HFFc6 (cell line): ENCODE measurements at regions not wholly inside any gene's neighbourhood (a gene's known extent, or its start where the extent isn't known, plus 50 kb on each side); places are given as distances from the start of the nearest gene placed in this dataset.
A peak's percentile ranks its signal among the peaks of the same experiment; 100 is the strongest.

Source experiments
- DNase-seq: peaks from one replicate; pipeline ENCODE4 v3.0.0-alpha.2; 2018
- H3K27ac Mint-ChIP-seq: 2 replicates; pipeline ENCODE4 v1.8.0; 2020; ENCODE audit warnings: mild to moderate bottlenecking, mixed read lengths
- H3K27me3 Mint-ChIP-seq: 2 replicates; pipeline ENCODE4 v1.8.0; 2021; ENCODE audit warnings: mild to moderate bottlenecking, moderate library complexity, mixed read lengths; ENCODE audit not compliant: insufficient read depth
- H3K36me3 Mint-ChIP-seq: 2 replicates; pipeline ENCODE4 v1.8.0; 2021; ENCODE audit warnings: low read depth, mixed read lengths
- H3K4me1 Mint-ChIP-seq: 2 replicates; pipeline ENCODE4 v1.8.0; 2020; ENCODE audit warnings: low read depth, mixed read lengths
- H3K4me3 Mint-ChIP-seq: 2 replicates; pipeline ENCODE4 v1.8.0; 2020; ENCODE audit warnings: mild to moderate bottlenecking, moderate library complexity, mixed read lengths
- H3K9me3 Mint-ChIP-seq: 2 replicates; pipeline ENCODE4 v1.8.0; 2020; ENCODE audit warnings: mild to moderate bottlenecking, mixed read lengths
- CTCF ChIP-seq: fragments of 200-600 bp; sonication (generic); IDR thresholded peaks from 2 replicates; pipeline ENCODE4 v1.5.0; 2021; ENCODE audit warnings: antibody characterized with exemption, mild to moderate bottlenecking

GRCh38 chr2:71749671-71750101, 296.3 kb downstream of the DYSF start:
- Mint-ChIP-seq H3K4me3 (peak overlapping the region; percentile 44; the same call in 1 of the 2 replicates), H3K27me3 (peaks cover 4% of the 10 kb centered on the region), H3K27ac (peak overlapping the region; percentile 36; the same call in 1 of the 2 replicates), H3K36me3 (peaks cover 9% of the 10 kb centered on the region), H3K9me3 (peaks cover 11% of the 10 kb centered on the region; the same call in 1 of the 2 replicates), H3K4me1 (peaks cover 44% of the 10 kb centered on the region)
- DNase-seq, result peak; percentile 64
- TF ChIP-seq CTCF, result no peak

- Mint-ChIP-seq H3K4me3 (no peak overlapping the region), H3K36me3 (peaks cover 14% of the 10 kb centered on the region), H3K27me3 (peaks cover 4% of the 10 kb centered on the region), H3K27ac (peak overlapping the region; percentile 56), H3K9me3 (peaks cover 15% of the 10 kb centered on the region; the same call in 1 of the 2 replicates), H3K4me1 (peaks cover 59% of the 10 kb centered on the region)
- peak; percentile 44 for DNase-seq
- TF ChIP-seq CTCF, result no peak
Measured at GRCh38 chr2:71748227-71748626, 294.9 kb downstream of the DYSF start.

- Mint-ChIP-seq H3K36me3 (peaks cover 14% of the 10 kb centered on the region), H3K27ac (peak overlapping the region; percentile 70), H3K4me1 (peaks cover 64% of the 10 kb centered on the region), H3K9me3 (peaks cover 13% of the 10 kb centered on the region; the same call in 1 of the 2 replicates), H3K27me3 (peaks cover 4% of the 10 kb centered on the region), H3K4me3 (no peak overlapping the region)
- DNase-seq, result no peak
- TF ChIP-seq CTCF, result no peak
Measured at GRCh38 chr2:71747559-71747958, 294.2 kb downstream of the DYSF start.

- no peak for TF ChIP-seq CTCF
- Mint-ChIP-seq H3K9me3 (peaks cover 8% of the 10 kb centered on the region), H3K4me1 (peaks cover 70% of the 10 kb centered on the region), H3K36me3 (peaks cover 11% of the 10 kb centered on the region), H3K4me3 (no peak overlapping the region), H3K27me3 (peaks cover 4% of the 10 kb centered on the region), H3K27ac (peak overlapping the region; percentile 80)
- peak; percentile 47 for DNase-seq
Measured at GRCh38 chr2:71746946-71747501, 293.7 kb downstream of the DYSF start.

- H3K9me3 Mint-ChIP-seq, result peaks cover 19% of the 10 kb centered on the region
- H3K27me3 Mint-ChIP-seq, result peaks cover 4% of the 10 kb centered on the region
- no peak overlapping the region for H3K4me3 Mint-ChIP-seq
- H3K4me1 Mint-ChIP-seq, result peaks cover 66% of the 10 kb centered on the region
- TF ChIP-seq CTCF, result no peak
- no peak for DNase-seq
- no peak overlapping the region for H3K27ac Mint-ChIP-seq
- peaks cover 23% of the 10 kb centered on the region for H3K36me3 Mint-ChIP-seq
Measured at GRCh38 chr2:71744781-71745180, 291.4 kb downstream of the DYSF start.
